Dendritic cell treated with granulocyte-macrophage colony-stimulating factor and Interleukin-4, amounts not matched to agents 40 ng/mL and 50 ng/mL, for 4 days (primary cell): ENCODE measurements at regions not wholly inside any gene's neighbourhood (a gene's known extent, or its start where the extent isn't known, plus 50 kb on each side); places are given as distances from the start of the nearest gene placed in this dataset.
"Not testable (repeated sequence)": the region's sequence is repeated elsewhere in the genome, so short reads cannot be mapped to it uniquely, and the experiment has no call there.

Source experiments
- H3K27ac Mint-ChIP-seq: one replicate; pipeline ENCODE4 v1.8.0; 2022; ENCODE audit warnings: mild to moderate bottlenecking, mixed read lengths
- H3K27me3 Mint-ChIP-seq: one replicate; pipeline ENCODE4 v1.8.0; 2022; ENCODE audit warnings: mild to moderate bottlenecking, mixed read lengths
- H3K36me3 Mint-ChIP-seq: one replicate; pipeline ENCODE4 v1.8.0; 2022; ENCODE audit warnings: low read depth, mixed read lengths
- H3K4me1 Mint-ChIP-seq: one replicate; pipeline ENCODE4 v1.8.0; 2022; ENCODE audit warnings: low read depth, mixed read lengths
- H3K4me3 Mint-ChIP-seq: one replicate; pipeline ENCODE4 v1.8.0; 2022; ENCODE audit warnings: mild to moderate bottlenecking, moderate library complexity, mixed read lengths
- H3K9me3 Mint-ChIP-seq: one replicate; pipeline ENCODE4 v1.8.0; 2022; ENCODE audit warnings: mixed read lengths
- intact Hi-C: fragments of 100-400 bp; cut with micrococcal nuclease; formaldehyde crosslinking; loops from one replicate; pipeline ENCODE4 v1.15.0; 2022

DNA sequence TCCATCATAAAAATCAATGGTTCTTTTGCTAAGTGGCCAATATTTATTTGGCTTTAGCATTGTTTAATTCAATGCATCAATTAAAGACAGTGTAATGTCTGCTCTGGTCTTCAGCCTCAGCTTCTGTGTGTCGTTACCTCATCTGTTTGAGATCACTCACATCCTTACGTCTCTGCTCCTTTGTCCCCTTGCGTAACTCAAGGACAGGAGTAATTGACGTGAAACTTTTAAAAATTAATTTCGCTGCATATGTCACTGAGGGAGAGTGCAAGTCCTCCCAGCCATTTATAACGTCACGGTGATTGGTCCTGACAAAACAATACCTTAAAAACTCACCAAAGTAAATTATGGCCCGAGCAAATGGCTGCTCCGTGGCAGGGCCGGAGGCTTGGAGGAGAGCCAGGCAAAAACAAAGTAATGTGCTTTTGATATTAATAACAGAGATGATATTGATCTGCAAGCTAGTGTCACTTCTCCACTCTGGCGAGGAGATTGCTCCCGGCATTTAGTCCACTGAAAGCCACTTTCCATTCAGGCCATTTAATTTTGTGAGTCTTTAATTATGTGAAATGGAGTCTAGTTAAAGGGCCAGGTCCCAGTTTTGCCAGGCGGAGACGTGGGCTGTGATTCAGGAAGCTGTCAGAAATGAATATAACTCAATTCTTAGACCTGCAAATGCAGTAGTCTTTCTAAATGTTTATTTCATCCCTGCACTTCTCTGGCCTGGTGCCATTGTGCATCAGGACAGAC is 150.9 kb upstream of the POU3F1 start:
- Mint-ChIP-seq H3K4me3 (no peak overlapping the region), H3K36me3 (no peaks in the 10 kb centered on the region), H3K4me1 (no peaks in the 10 kb centered on the region), H3K27ac (no peak overlapping the region), H3K9me3 (no peaks in the 10 kb centered on the region), H3K27me3 (no peaks in the 10 kb centered on the region)
- intact Hi-C loops: no loop called here

DNA sequence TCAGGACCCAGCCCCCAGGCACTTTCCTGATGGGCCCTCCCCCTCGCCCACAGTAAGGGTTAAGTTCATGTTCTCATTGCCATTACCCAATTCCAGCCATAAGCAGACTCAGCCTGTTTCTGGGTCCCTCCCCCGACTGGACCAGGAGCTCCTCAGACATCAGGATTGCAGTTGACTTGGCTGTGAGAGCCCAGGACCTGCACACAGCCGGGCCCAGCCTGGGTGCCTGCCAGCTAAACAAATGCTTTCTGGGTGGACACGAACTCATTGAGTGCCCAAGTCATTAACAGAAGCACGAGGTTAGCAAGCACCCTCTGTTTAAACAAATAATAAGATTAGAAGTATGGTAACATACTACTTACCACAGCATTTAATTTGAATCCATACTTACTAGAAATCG is 147.9 kb upstream of the POU3F1 start:
- no peak overlapping the region for H3K4me3 Mint-ChIP-seq
- H3K27me3 Mint-ChIP-seq: peaks cover 10% of the 10 kb centered on the region
- no peaks in the 10 kb centered on the region for H3K9me3 Mint-ChIP-seq
- intact Hi-C loops: no loop called here
- no peaks in the 10 kb centered on the region for H3K4me1 Mint-ChIP-seq
- no peak overlapping the region for H3K27ac Mint-ChIP-seq
- H3K36me3 Mint-ChIP-seq: no peaks in the 10 kb centered on the region

DNA sequence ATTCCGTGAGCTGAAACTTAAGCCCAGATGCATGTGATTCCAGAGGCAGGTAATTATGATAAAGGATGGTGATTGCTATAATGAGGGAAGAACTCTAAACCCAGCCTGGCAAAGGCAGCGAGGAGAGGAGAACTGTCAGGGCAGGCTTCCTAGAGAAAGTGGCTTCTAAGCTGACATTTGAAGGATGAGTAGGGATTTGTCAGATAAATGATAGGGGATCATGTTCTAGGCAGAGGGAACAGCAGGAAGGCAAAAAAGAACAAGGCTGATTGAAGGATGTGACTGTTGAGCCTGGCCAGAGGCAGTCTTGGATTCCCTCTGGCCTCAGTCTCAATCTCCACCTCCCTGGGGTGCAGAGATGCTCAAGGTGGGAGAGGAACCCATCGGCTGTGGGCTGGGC is 146.4 kb upstream of the POU3F1 start:
- H3K9me3 Mint-ChIP-seq: no peaks in the 10 kb centered on the region

DNA sequence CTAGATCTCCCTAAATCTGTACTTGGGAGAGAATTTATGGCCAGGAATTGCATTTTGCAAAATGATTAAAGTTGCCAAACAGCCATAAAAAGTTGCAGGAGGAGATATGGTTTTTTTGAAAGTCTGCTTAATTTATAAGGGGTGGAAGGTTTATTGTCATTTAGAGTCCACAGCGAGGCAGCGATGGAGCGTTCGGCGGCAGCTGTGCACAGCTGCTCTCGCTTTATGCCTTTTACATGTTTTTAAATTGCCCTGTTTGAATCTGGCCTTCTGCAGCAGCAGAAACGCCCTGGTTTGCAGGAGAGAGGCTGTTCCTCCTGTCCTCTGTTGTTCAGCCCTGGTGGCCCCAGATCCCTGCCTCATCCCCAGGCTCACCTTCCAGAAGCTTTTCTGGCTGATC is 144.9 kb upstream of the POU3F1 start:
- Mint-ChIP-seq H3K27ac (no peak overlapping the region), H3K4me1 (peaks cover 3% of the 10 kb centered on the region), H3K27me3 (peaks cover 11% of the 10 kb centered on the region), H3K4me3 (no peak overlapping the region), H3K36me3 (no peaks in the 10 kb centered on the region), H3K9me3 (no peaks in the 10 kb centered on the region)
- intact Hi-C loops: no loop called here

More for the DNA sequence above, 146.4 kb upstream of the POU3F1 start:
- Mint-ChIP-seq H3K4me1 (no peaks in the 10 kb centered on the region), H3K4me3 (no peak overlapping the region), H3K36me3 (no peaks in the 10 kb centered on the region), H3K27ac (no peak overlapping the region), H3K27me3 (peaks cover 11% of the 10 kb centered on the region)
- intact Hi-C loops: no loop called here

DNA sequence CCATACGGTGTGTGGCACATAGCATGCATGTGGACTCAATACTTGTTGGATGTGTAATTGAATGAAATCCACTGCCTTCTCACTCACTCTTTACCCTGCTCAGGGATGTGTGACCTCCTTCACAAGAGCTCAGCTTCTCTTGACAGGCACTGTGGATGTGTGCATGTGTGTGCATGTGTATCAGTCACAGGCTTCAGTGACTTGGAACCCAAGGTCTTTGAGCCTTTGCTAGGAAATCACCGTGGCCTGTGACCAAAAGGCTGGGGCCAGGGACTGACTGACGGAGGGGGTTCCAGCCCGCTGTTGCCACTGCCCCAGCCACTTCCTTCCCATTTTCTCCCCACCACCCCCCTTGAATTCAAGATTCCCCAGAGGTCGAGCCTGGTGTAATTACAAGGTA is 144.4 kb upstream of the POU3F1 start:
- no peaks in the 10 kb centered on the region for H3K36me3 Mint-ChIP-seq
- no peak overlapping the region for H3K4me3 Mint-ChIP-seq
- no peaks in the 10 kb centered on the region for H3K9me3 Mint-ChIP-seq
- intact Hi-C loops: no loop called here
- H3K27ac Mint-ChIP-seq: no peak overlapping the region
- H3K4me1 Mint-ChIP-seq: peaks cover 7% of the 10 kb centered on the region
- H3K27me3 Mint-ChIP-seq: peaks cover 11% of the 10 kb centered on the region

DNA sequence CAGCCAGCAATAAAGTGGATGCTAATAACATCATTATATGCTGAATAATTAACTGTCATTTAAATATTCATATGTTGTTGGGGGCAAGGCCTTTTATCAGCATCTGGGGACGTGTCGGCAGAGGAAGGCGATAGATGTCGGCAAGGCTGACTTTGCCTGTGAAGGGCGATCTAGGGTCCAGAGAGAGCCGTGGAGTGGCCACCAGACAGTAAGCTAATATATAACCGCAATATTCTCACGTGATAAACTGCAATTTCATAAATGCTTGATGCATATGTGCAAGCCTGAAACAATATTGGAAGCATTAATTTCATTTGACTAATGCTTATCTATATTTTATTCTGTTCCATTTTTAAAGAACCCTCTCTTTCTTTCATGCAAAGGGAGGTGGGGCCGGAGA is 141.0 kb upstream of the POU3F1 start:
- no peak overlapping the region for H3K27ac Mint-ChIP-seq
- no peaks in the 10 kb centered on the region for H3K36me3 Mint-ChIP-seq
- H3K4me3 Mint-ChIP-seq: no peak overlapping the region
- intact Hi-C loops: no loop called here
- no peaks in the 10 kb centered on the region for H3K9me3 Mint-ChIP-seq
- H3K4me1 Mint-ChIP-seq: peaks cover 7% of the 10 kb centered on the region
- peaks cover 13% of the 10 kb centered on the region for H3K27me3 Mint-ChIP-seq

DNA sequence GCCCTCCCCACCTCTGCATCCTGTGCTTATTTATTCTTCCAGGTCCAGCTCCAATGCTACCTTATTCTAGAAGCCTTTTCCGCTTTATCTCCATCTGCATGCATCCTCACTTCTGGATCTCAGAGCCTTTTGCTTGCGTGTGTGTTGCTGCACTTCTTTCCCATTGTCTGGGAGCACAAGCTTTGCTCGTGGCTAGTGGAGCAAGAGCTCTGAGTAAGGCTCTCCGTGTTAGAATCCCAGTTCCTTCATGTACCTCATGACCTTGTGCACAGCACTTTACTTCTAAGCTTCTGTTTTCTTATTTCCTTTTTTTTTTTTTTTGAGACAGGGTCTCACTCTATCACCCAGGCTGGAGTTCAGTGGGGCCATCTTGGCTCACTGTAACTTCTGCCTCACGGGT is 140.0 kb upstream of the POU3F1 start:
- Mint-ChIP-seq H3K4me3 (no peak overlapping the region), H3K9me3 (no peaks in the 10 kb centered on the region), H3K36me3 (no peaks in the 10 kb centered on the region), H3K27ac (no peak overlapping the region), H3K4me1 (peaks cover 7% of the 10 kb centered on the region), H3K27me3 (peaks cover 10% of the 10 kb centered on the region)
- intact Hi-C loops: no loop called here

DNA sequence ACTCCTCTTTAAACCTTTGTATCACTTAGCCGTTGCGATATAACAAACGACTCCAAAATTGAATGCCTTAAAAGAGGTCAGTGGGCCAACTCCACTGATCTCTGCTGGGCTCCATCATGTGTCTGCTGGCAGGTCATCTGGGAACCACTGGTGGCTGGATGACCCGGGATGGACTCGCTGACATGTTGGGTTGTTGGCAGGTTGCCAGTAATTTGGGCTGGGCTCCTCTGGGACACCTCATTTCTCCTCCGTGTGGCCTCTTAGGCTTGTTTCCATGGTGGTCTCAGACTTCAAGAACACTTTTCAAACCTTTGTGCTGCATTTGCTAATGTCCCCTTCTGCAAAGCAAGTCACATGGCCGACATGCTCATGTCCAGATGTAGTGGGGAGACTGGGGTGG is 139.3 kb upstream of the POU3F1 start:
- Mint-ChIP-seq H3K27ac (no peak overlapping the region), H3K36me3 (no peaks in the 10 kb centered on the region), H3K9me3 (no peaks in the 10 kb centered on the region), H3K4me3 (no peak overlapping the region), H3K27me3 (peaks cover 5% of the 10 kb centered on the region), H3K4me1 (peaks cover 7% of the 10 kb centered on the region)
- intact Hi-C loops: no loop called here

DNA sequence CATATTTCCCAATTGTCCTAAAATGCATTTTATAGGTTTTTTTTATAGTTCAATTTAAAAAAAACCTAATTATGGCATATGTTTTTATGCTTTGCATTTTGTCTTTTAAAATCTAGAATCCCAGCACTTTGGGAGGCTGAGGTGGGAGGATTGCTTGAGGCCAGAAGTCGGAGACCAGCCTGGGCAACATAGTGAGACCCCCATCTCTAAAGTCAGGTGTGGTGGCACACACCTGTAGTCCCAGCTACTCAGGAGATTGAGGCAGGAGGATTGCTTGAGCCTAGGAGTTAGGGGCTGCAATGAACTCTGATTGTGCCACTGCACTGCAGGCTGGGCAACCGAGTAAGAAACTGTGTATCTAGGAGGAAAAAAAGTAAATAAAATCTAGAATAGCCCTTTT is 137.2 kb upstream of the POU3F1 start:
- no peak overlapping the region for H3K4me3 Mint-ChIP-seq
- H3K27me3 Mint-ChIP-seq: peaks cover 3% of the 10 kb centered on the region
- H3K9me3 Mint-ChIP-seq: no peaks in the 10 kb centered on the region
- H3K36me3 Mint-ChIP-seq: no peaks in the 10 kb centered on the region
- intact Hi-C loops: no loop called here
- H3K27ac Mint-ChIP-seq: no peak overlapping the region
- peaks cover 7% of the 10 kb centered on the region for H3K4me1 Mint-ChIP-seq

DNA sequence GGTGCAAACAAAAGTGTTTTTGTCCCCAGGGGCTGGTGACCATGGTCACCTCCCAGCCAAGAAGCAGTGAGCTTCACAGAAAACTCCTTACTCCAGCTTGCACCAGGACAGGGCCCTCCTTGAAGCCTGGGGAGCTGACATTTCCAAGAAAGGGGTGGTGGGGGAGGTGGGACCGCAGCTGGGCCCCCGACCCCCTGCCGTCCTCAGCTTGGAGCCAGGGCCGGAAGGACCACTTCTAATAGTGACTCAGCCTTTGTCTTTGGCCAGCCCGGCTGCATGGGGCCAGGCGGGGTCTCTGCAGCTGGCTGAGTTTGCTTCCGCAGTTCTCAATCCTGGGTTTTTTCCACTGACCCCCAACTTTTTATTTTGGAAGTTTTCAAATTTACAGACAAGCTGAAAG is 136.5 kb upstream of the POU3F1 start:
- H3K27ac Mint-ChIP-seq: no peak overlapping the region
- H3K27me3 Mint-ChIP-seq: peaks cover 2% of the 10 kb centered on the region
- H3K36me3 Mint-ChIP-seq: no peaks in the 10 kb centered on the region
- peaks cover 7% of the 10 kb centered on the region for H3K4me1 Mint-ChIP-seq
- no peaks in the 10 kb centered on the region for H3K9me3 Mint-ChIP-seq
- intact Hi-C loops: no loop called here
- H3K4me3 Mint-ChIP-seq: no peak overlapping the region

DNA sequence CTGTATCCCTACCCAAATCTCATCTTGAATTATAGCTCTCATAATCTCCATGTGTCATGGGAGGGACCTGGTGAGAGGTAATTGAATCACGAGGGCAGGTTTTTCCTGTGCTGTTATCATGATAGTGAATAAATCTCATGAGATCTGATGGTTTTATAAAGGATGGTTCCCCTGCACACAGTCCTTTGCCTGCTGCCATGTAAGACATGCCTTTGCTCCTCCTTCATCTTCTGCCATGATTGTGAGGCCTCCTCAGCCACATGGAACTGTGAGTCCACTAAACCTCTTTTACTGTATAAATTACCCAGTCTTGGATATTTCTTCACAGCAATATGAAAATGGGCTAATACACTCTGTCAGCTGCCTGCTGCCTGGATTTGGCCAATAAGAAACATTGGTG is 133.8 kb upstream of the POU3F1 start:
- H3K4me1 Mint-ChIP-seq, H3K4me3 Mint-ChIP-seq, H3K27me3 Mint-ChIP-seq, H3K27ac Mint-ChIP-seq, H3K9me3 Mint-ChIP-seq, intact Hi-C loops, H3K36me3 Mint-ChIP-seq: not testable (repeated sequence)

DNA sequence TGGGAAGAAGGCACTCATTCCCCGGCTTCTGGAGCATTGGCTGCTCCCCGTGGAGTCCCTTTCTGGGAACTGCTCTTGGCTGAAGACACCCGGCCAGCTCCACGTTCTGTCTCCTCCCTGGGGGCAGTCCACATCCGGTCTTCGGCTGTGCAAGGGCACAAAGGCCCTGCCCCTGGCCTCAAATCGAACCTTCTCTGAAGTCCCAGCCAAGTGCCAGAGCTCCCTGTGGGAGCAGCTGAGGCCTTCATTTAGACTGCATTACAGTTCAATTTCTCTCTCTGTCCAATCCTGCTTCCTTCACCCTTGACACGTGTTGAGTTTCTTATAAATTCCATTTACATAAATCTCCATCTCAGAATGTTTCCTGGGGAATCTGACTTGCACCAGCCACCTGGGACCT is 132.9 kb upstream of the POU3F1 start:
- intact Hi-C loops: no loop called here
- Mint-ChIP-seq H3K9me3 (no peaks in the 10 kb centered on the region), H3K27ac (no peak overlapping the region), H3K4me1 (peaks cover under 1% of the 10 kb centered on the region), H3K27me3 (no peaks in the 10 kb centered on the region), H3K4me3 (no peak overlapping the region), H3K36me3 (no peaks in the 10 kb centered on the region)

DNA sequence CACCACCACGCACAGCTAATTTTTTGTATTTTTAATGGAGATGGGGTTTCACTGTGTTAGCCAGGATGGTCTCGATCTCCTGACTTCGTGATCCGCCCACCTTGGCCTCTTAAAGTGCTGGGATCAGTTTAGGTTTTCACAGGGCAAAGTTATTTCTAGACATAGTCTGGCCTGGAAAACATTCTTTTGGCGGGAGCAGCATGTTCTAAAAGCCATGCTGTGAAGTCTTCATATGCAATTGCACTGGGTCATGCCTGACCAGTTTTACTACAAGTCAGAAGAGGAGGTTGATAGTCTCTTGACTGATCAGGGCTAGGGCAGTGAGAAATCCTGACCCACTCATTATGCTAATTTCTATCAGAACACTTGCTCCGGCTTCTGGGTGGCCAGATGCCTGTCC is 131.6 kb upstream of the POU3F1 start:
- intact Hi-C loops: no loop called here
- Mint-ChIP-seq H3K27ac (no peak overlapping the region), H3K36me3 (no peaks in the 10 kb centered on the region), H3K4me3 (no peak overlapping the region), H3K9me3 (no peaks in the 10 kb centered on the region), H3K4me1 (peaks cover 13% of the 10 kb centered on the region), H3K27me3 (no peaks in the 10 kb centered on the region)

DNA sequence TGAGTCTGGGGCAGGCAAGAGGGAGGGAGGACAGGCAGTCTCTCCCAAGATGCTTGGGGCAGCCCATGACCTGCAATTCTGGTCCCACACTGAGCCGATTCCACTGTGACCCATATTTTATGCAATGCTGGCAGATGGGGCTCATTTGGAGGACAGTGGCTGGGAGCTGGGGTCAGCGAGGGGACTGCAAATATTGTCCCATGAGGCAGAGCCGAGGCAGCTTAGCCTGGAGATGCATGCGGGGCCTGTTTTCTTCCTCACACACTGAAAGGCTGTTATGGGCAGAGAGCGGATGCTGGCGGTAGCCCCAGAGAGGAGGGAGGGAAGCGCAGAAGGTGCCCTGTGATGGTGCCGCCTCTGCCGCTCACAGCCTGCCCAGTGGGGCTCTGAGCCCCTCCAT is 128.5 kb upstream of the POU3F1 start:
- intact Hi-C loops: no loop called here
- Mint-ChIP-seq H3K27ac (no peak overlapping the region), H3K4me3 (no peak overlapping the region), H3K9me3 (no peaks in the 10 kb centered on the region), H3K36me3 (no peaks in the 10 kb centered on the region), H3K27me3 (no peaks in the 10 kb centered on the region), H3K4me1 (peaks cover 15% of the 10 kb centered on the region)

DNA sequence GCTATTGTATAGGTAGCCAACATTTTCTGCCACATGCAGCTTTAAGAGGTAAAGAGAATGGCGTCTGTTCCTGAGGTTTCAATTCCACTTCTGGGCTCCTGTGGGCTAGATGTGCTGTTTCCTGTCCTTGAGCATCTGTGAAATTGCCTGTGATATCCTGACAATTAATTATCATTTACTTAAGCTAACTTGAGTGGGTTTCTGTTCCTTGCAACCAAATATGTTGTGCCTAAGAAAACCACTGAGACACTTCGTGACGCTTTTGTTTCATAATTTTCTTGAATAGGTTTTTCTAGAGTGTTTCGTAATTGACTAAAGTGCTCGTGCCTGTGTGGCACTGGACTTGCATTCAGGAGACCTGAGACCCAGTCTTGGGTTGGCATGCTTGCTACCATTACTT is 127.3 kb upstream of the POU3F1 start:
- H3K36me3 Mint-ChIP-seq: no peaks in the 10 kb centered on the region
- H3K27me3 Mint-ChIP-seq: no peaks in the 10 kb centered on the region
- no peak overlapping the region for H3K4me3 Mint-ChIP-seq
- H3K4me1 Mint-ChIP-seq: peaks cover 15% of the 10 kb centered on the region
- intact Hi-C loops: no loop called here
- H3K27ac Mint-ChIP-seq: no peak overlapping the region
- H3K9me3 Mint-ChIP-seq: no peaks in the 10 kb centered on the region
